HG03025 (cell line): ENCODE measurements at regions not wholly inside any gene's neighbourhood (a gene's known extent, or its start where the extent isn't known, plus 50 kb on each side); places are given as distances from the start of the nearest gene placed in this dataset.
"Not testable (repeated sequence)": the region's sequence is repeated elsewhere in the genome, so short reads cannot be mapped to it uniquely, and the experiment has no call there.

Experiments
- ATAC-seq: cut with Tn5 transposase; IDR thresholded peaks from one replicate; pipeline ENCODE4 v1.9.1; 2021; ENCODE audit warnings: mild to moderate bottlenecking, moderate library complexity; ENCODE audit not compliant: unreplicated experiment, low FRiP score

DNA sequence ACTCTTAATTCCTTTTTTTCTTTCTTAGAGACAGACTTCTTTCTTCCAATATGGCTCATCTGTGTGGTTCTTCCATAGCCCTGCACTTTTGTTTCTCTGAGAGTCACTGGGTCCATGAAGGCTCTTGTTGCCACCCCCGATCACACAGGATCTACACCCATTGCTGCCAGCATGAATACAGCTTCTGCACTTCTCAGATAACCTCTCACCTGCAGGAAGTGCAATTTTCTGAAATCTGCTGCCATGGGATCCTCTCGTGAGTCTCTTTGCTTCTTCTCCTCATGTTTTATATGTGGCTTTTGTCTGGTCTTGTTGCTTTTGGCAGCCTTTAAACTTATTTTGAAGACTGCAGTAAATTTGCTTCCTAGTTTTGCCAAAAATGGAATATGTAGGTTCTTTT lies 171.2 kb downstream of the TMEM167A start:
- no peak for ATAC-seq

DNA sequence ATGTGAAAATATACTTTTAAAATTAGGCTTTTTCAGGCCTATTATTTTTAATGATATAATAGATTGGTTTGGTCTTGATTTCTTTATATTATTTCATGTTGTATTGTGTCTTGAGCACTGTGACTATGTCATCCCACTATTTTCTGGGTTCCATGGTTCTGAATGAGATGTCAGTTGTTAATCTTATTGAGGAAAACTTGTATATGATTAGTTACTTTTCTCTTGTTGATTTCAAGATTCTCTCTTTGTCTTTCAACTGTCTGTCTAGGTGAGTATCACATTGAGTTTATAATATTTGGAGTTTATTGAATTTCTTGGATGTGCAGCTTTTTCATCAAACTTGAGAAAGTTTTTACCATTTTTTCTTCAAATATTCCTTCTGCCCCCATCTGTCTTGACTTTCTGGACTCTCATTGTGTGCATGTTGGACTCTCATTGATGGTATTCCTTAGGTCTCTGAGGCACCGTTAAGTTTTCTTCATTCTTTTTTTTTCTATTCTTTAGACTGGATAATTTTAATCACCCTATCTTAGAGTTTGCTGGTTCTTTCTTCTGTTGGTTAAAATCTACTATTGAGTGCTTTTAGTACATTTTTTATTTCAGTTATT lies 175.8 kb downstream of the TMEM167A start:
- no peak for ATAC-seq

DNA sequence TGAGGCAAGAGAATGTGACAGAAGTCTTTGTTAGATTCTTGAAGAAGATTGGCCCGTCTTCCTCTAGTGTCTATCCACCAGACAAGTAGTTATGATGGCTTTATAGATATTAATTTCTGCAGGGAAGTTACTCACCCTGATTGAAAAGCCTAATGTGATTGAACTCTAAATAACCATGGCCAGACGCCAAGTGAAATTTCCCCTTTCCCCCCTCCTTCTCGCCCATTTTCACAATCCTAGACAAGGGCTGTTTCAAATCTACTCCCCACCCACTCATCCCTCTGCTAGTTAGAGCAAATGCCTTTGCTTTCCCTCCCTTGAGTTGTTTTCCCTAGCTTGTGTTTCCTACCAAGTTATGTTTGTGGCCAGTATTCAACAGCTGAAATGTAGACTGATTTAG lies 182.5 kb downstream of the TMEM167A start:
- ATAC-seq = no peak

DNA sequence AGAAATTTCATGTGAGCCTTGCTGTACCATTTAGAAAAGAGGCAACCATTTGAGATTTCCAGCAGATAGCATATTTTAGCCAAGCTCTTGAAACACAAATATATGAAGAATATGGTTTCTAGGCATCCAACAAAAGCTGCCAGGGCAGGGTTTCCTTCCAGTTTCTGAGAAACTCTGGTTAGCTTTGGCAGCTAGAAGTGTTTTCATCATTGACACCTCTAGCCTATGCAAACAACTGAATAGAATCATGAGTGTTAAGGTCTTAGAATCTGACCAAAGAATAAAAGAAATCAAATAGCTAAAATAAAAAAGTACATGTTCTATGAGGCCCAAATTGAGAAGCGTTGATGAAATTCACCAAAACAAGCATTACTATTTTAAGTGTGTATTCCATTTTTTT lies 188.1 kb downstream of the TMEM167A start:
- ATAC-seq = no peak

DNA sequence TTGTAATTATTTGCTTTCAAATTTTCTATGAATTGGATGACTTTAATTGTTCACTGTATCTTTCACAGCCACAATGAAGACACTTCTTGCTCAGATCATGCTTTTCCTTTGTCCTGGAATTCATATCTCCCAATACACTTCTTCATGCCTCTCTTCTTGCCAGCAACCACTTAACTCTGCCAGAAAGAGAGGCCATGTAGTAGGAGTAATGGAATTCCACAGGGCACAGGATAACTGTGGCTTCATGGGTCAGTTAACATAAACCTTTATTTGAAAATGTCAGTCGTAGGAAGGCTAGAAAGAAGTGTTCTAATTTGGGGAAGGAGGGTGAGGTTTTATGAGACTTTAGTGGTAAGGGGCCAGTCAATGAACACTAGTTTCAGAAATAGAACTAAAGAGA lies 190.3 kb downstream of the TMEM167A start:
- ATAC-seq = no peak

DNA sequence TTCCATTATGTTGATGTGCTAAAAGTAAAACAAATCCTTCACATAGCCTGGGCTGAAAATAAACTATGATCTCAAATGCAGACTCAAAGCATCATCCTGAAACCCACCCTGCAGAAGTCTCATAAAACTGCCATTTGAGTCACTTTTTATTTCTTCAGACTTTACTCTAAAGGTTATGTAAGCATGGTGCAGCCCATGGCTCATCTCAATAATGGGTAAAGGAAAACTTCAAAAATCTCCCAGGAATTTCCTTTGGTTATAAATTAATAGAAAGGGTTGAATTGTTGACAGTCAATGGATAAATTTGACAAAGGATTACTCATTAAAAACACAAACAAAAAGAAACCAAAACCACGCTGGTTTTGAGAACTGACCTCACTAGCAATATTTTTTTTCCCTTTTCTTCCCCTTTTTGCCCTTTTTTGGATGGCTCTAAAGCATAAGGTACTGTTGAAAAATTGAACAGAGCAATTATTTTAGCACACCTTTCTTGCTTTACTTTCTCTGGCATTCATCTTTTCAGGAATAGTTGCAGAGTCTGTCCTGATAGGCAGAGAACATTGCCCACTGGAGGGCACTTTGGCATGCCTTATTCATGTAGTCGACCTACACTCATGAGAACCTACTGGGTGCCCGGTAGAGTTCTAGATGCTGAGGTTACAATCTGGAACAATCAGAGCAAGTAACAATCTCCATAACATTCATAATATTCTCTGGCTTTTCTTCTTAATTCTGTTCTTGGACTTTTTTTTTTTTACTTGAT lies 191.4 kb downstream of the TMEM167A start:
- no peak for ATAC-seq

DNA sequence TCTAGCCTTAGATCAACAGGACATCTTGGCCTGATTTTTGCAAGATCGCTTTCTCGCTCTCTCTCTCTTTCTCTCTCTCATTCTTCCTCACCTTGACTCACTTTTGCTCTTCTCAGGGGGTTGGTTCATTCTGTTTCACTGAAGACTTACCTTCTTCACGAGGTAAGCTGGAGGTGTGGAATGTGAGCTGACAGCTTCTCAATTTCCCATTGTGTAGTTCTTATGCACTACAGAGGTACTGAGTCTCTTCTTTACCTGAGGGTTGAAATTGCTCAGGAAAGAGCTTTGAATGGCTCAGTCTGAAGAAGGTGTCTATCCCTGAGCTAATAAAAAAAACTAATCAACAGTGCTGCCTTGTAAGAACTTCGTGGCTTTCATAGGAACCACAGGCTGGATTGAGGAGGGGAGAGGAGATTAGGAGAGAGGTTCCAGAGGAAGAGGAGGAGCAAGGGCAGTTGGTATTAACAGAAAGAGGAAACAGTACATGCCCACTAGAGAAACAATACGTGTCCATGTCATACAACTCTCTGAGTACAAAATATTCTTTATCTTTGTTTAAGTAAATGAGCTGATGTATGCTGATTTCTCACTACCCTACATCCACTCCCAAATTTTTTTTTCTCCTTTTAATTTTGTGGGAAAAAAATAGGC lies 192.2 kb downstream of the TMEM167A start:
- ATAC-seq = no peak

DNA sequence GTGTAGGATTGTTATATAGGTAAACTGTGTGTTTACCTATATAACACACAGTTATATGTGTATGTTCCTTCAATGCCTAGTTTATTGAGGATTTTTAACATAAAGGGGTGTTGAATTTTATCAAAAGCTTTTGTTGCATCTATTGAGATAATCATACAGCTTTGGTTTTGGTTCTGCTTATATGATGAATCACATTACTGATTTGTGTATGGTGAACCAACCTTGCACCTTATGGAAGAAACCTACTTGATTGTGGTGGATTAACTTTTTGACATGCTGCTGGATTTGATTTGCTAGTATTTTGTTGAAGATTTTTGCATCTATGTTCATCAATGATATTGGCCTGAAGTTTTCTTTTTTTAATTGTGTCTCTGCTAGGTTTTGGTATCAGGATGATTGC lies 194.9 kb downstream of the TMEM167A start:
- no peak for ATAC-seq

DNA sequence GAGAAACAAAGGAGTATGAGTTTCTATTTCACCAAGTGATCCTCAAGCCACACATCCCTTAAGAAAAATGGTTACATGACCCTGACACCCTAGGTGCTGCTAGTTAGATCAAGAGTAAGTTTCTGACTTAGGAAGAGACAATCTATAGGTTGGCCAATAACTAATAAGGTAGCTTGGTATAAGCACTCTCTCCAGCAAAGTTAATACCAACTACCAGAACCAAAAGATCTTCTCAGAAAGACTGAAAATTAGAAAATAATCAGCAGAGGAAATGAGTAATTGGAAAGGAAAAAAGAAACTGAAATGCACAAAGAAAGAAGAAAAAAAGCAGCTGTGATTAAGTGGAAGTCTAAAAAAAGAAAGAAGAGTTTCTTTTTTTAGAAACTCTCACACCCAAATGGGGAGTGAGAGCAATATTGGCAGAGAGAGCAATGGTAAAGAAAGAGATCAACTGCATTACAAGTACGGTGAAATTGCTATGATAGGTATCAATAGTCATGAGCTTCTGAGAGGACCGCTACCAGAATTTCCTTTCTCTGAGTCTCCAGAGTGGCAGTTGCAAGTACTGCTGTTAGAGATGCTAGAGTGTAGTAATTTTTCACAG lies 195.5 kb downstream of the TMEM167A start:
- no peak for ATAC-seq

DNA sequence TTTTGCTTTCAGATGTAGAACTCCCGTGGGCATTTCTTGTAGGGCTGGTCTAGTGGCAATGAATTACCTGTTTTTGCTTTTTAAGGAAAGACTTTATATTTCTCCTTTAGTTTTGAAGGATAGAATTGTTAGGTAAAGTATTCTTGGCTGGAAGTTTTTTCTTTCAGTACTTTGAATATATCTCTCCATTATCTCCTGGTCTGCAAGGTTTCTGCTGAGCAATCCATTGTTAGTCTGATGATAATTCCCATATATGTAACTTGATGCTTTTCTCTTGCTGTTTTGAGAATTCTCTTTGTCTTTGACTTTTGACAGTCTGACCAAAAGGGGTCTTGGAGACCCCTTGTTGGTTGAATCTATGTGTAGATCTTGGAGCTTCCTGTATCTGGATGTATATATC lies 198.1 kb downstream of the TMEM167A start:
- no peak for ATAC-seq

DNA sequence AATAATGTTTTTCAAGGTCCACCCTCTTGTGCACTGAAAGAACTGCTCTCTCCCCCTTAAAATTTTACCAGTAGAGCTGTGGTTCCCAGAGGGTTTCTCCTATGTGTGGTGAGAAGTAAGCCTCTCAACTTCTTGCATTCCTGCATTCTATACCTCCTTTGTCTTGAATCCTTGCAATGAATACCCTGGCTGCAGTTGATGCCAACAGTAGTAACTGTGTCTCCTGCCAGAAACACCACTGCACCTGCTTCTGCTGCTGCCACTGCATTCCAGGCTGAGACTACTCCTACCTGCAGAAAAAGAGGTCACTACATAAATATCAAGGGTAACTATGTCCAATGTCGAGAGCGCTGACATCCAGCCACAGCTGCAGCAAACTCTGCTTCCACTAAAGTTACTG lies 203.7 kb downstream of the TMEM167A start:
- ATAC-seq = no peak

DNA sequence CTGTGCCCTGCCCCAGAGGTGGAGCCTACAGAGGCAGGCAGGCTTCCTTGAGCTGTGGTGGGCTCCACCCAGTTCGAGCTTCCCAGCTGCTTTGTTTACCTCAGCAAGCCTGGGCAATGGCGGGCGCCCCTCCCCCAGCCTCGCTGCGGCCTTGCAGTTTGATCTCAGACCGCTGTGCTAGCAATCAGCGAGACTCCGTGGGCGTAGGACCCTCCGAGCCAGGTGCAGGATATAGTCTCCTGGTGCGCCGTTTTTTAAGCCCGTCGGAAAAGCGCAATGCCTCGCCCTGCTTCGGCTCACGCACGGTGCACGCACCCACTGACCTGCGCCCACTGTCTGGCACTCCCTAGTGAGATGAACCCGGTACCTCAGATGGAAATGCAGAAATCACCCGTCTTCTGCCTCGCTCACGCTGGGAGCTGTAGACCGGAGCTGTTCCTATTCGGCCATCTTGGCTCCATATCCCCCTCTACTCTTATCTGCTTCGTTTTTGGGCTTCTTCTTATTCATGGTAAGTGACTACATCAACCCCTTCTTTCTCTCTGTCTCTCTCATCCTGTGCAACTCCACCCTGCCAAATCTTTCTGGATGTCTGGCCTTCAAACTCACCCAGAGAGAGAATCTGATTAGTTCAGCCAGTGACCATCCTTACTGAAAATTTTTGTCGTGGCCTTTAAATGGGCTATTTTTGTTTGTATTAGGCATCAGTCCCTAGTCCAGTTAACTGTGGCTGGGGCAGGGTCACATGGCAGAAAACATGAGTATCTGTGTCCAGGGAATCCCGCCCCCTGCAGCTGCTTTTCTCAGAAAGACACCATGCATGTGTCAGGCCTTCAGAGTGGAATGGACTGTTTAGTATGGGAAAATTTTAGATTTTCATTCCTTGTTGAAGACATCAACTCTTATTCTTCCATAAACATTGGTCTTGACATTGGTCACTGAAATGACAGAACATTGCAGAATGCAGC lies 204.6 kb downstream of the TMEM167A start:
- not testable (repeated sequence) for ATAC-seq

DNA sequence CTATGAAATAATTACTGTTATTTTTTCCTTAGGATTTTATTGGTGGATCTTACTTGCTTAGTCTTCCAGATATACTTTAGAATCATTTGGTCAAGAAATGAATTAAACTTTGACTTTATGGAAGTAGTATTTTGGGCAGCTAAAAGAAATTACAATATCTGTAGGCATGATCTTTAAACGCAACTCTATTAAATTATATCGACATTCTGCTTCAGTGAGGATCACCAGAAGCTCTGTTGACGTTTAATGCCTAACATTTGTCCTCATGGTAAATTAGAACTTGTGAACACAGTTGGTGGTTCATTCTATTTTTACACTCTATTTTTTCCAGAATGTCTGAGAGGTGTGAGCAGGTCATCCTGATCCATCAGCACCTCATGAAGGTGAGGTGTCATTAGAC lies 211.6 kb downstream of the TMEM167A start:
- no peak for ATAC-seq

DNA sequence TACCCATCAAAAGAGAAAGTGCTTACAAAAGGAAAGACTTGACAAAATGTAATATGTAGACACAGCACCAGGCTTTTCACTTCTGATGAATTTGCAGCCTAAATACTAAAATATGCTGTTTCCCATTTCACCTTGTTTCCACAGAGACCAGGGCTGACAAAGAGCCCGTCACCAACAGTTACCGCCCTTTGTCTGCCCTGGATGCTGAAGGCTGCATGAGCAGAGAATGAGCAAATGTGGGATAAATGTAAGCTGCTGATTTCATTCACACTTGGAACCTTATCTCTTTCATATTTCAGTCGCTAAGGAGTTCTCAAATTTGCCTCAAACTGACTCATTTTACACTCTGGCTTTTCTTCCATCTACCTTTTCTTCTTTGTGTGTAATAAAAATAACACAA lies 213.9 kb downstream of the TMEM167A start:
- no peak for ATAC-seq

DNA sequence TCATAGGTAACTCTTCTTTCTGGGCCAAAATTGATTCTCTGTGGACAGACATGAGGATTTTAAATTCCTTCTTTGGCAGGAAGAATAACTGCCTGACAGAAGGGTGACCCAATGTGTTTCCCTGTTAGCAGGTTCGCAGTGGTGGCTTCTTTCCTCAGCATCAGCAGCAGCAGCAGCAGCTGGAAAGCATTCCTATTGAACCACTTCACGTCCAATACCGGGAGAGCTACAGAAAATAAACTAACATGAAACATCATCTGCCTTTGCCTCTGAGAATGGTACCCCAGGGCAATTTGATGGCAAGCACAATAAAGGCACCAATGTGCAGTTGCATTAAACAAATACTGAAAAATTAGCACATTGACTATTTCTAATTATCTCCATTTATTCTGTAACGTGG lies 214.5 kb downstream of the TMEM167A start:
- ATAC-seq = no peak

DNA sequence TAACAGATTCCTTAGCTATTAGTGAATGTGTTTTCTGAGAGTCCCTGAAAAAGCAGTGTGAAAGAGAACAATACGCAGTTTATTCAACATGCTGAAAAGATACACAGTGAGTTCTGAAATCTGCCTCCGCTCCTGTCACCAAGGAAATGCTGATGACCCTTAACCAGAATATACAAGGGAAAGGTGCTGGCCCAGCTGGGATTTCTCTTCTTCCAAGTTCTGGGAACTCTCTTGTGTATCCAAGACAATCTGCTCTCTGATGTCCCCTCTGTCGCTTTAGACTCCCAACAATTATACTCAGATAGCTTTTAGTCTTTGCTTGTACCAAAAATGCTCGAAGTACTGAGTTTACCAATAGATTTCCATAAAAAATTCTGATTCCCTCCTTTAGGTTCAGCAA lies 214.9 kb downstream of the TMEM167A start:
- no peak for ATAC-seq

DNA sequence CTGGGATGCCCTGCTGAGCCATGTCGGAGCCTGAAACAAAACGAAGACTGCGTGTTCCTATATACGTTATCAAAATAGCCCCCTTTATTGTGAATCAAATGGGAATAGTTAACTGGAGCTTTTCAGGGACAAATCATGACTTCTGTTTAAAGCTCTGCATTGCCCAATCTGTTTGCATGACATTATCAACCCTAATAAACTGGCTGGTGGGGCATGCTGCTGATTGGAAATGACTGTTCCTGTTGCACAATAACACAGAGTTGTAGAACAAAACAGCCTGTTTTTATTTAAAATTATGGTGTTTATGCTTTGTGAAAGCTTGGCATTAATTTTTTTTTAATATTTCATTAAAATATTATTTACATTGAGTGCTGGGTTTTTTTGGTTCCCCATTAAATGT lies 215.5 kb downstream of the TMEM167A start:
- ATAC-seq = no peak

DNA sequence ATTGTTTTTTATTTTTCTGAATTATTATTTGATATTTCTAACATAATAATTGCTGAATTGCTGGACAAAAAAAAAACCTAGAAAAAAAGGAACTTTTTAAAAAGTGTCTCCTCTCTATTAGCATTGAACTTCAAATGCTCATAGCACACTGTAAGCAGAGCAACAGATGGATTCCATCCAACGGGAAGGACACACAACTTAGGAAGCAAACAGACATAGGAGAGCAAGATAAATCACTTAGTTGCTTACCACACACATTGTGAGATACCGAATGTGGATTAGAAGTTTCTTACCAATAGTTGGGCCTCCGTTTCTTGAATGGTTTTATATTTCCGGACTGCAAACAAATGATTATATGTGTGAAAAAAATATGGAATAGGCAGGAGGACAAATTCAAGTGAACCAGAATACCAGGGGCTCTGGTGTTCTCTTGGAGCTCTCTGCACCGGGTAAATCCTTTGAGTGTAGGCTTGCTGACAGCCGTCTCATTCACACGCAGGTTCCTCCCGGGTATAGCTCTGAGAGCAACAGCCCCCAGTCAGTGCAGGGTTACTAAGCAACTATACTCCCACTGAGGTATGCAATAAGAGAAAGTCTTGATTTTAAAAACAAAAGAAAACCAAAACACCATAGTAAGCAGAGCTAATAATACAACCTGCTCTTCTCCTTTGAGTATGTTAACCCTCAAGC lies 217.6 kb downstream of the TMEM167A start:
- ATAC-seq = no peak

DNA sequence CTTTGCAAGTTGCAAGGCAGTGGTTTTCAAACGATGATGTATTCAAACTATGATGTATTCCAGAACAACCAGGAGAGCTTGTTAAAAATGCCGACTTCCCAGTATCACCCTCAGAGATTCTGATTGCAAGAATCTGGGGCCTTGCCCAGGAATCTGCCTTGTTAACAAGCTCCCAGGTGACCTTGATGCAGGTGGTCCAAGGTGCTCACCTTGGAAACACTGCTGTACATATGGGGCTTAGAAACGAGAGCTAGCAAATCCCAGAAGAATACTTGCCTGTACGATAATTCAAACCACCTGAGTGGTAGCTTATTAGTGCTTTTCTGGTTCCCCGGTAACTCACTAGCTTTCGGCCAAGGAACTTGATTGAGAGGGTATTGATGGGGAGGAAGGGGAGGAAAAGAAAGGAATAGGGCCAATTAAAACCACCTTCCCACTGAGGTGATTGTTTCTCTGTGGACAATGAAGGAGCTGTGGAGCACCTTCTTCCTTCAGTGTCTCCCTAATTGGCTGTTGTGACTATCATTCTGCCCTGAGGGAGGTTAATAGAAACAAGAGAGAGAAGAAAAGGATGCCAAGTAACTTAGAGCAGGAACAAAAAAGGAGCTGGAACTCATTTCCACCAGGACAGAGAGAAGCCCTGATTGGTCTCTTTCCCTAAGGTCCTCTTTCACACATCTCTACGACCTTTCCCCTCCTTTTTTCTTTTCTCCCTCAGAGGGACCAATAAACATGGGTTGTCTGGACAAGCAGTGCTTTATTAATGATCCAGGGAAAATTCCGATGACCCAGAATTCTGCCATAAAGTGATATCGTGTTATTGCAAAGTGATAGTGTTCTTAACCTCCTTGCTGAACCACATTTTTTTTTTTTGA lies 218.8 kb downstream of the TMEM167A start:
- no peak for ATAC-seq
